Panc1 (cell line): ENCODE measurements at regions not wholly inside any gene's neighbourhood (a gene's known extent, or its start where the extent isn't known, plus 50 kb on each side); places are given as distances from the start of the nearest gene placed in this dataset.

Source experiments
- SIN3A ChIP-seq: IDR thresholded peaks from 2 replicates; pipeline ENCODE4 v1.6.1; 2012; ENCODE audit warnings: low read depth, mild to moderate bottlenecking, low read length, moderate library complexity, borderline replicate concordance; ENCODE audit not compliant: insufficient read depth
- TCF7L2 ChIP-seq: IDR thresholded peaks from 2 replicates; pipeline ENCODE4 v1.6.1; 2011; ENCODE audit warnings: mild to moderate bottlenecking, low read depth, low read length, inconsistent platforms
- TF ChIP-seq, protein P1 (sequence below): fragments of 450-650 bp; IDR thresholded peaks from 2 replicates; pipeline ENCODE4 v1.5.1; 2017; ENCODE audit warnings: mild to moderate bottlenecking
- TF ChIP-seq, protein P2 (sequence below), 2 experiments: IDR thresholded peaks; 2 replicates each; pipeline ENCODE4 v1.6.1; 2011 to 2012; ENCODE audit warnings: low read depth in 2 of 2, control low read depth in 1 of 2, low read length in 1 of 2, mild to moderate bottlenecking in 1 of 2, moderate library complexity in 1 of 2; ENCODE audit not compliant: insufficient read depth in 1 of 2

GRCh38 chr2:181172676-181173075 lies 192.3 kb downstream of the UBE2E3 start:
- TF ChIP-seq, protein P1, sequence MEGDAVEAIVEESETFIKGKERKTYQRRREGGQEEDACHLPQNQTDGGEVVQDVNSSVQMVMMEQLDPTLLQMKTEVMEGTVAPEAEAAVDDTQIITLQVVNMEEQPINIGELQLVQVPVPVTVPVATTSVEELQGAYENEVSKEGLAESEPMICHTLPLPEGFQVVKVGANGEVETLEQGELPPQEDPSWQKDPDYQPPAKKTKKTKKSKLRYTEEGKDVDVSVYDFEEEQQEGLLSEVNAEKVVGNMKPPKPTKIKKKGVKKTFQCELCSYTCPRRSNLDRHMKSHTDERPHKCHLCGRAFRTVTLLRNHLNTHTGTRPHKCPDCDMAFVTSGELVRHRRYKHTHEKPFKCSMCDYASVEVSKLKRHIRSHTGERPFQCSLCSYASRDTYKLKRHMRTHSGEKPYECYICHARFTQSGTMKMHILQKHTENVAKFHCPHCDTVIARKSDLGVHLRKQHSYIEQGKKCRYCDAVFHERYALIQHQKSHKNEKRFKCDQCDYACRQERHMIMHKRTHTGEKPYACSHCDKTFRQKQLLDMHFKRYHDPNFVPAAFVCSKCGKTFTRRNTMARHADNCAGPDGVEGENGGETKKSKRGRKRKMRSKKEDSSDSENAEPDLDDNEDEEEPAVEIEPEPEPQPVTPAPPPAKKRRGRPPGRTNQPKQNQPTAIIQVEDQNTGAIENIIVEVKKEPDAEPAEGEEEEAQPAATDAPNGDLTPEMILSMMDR: no peak
- TF ChIP-seq, protein P2, sequence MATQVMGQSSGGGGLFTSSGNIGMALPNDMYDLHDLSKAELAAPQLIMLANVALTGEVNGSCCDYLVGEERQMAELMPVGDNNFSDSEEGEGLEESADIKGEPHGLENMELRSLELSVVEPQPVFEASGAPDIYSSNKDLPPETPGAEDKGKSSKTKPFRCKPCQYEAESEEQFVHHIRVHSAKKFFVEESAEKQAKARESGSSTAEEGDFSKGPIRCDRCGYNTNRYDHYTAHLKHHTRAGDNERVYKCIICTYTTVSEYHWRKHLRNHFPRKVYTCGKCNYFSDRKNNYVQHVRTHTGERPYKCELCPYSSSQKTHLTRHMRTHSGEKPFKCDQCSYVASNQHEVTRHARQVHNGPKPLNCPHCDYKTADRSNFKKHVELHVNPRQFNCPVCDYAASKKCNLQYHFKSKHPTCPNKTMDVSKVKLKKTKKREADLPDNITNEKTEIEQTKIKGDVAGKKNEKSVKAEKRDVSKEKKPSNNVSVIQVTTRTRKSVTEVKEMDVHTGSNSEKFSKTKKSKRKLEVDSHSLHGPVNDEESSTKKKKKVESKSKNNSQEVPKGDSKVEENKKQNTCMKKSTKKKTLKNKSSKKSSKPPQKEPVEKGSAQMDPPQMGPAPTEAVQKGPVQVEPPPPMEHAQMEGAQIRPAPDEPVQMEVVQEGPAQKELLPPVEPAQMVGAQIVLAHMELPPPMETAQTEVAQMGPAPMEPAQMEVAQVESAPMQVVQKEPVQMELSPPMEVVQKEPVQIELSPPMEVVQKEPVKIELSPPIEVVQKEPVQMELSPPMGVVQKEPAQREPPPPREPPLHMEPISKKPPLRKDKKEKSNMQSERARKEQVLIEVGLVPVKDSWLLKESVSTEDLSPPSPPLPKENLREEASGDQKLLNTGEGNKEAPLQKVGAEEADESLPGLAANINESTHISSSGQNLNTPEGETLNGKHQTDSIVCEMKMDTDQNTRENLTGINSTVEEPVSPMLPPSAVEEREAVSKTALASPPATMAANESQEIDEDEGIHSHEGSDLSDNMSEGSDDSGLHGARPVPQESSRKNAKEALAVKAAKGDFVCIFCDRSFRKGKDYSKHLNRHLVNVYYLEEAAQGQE (IDR thresholded peaks at IDR 0.05; ENCODE audit: insufficient read depth in 1 of 2, low read depth in 2 of 2, low read length in 1 of 2): no peak
- TF ChIP-seq SIN3A: no peak
- TF ChIP-seq TCF7L2: no peak
